C4-2B (cell line): ENCODE measurements at regions not wholly inside any gene's neighbourhood (a gene's known extent, or its start where the extent isn't known, plus 50 kb on each side); places are given as distances from the start of the nearest gene placed in this dataset.

Experiments
- H3K27ac ChIP-seq: fragments of 450-650 bp; 2 replicates; pipeline ENCODE4 v1.5.1; 2017
- CTCF ChIP-seq: fragments of 450-650 bp; conservative IDR thresholded peaks from 2 replicates; pipeline ENCODE4 v1.5.1; 2017; ENCODE audit warnings: mild to moderate bottlenecking
- ZFX ChIP-seq: fragments of 450-650 bp; IDR thresholded peaks from 2 replicates; pipeline ENCODE4 v1.6.1; 2017

- TF ChIP-seq ZFX, result no peak
- no peak for TF ChIP-seq CTCF
- H3K27ac ChIP-seq, result no peak overlapping the region
These were observed 313.1 kb downstream of the RPS24 start for GRCh38 chr10:78346721-78347120.

GRCh38 chr10:78348411-78349164 lies 314.9 kb downstream of the RPS24 start:
- TF ChIP-seq ZFX, result no peak
- TF ChIP-seq CTCF, result no peak
- H3K27ac ChIP-seq, result no peak overlapping the region

- no peak overlapping the region for H3K27ac ChIP-seq
- no peak for TF ChIP-seq ZFX
- no peak for TF ChIP-seq CTCF
These were observed 315.5 kb downstream of the RPS24 start for GRCh38 chr10:78349165-78349516.

GRCh38 chr10:78349911-78350663 lies 316.4 kb downstream of the RPS24 start:
- TF ChIP-seq CTCF (no peak), ZFX (no peak)
- H3K27ac ChIP-seq, result no peak overlapping the region

- no peak for TF ChIP-seq CTCF
- no peak for TF ChIP-seq ZFX
- H3K27ac ChIP-seq, result no peak overlapping the region
These were observed 317.6 kb downstream of the RPS24 start for GRCh38 chr10:78351283-78351682.

GRCh38 chr10:78351809-78352208 lies 318.1 kb downstream of the RPS24 start:
- no peak for TF ChIP-seq CTCF
- TF ChIP-seq ZFX, result no peak
- H3K27ac ChIP-seq, result no peak overlapping the region

GRCh38 chr10:78353636-78354035 lies 320.0 kb downstream of the RPS24 start:
- TF ChIP-seq CTCF, result no peak
- TF ChIP-seq ZFX, result no peak

More at GRCh38 chr10:78353636-78354035, 320.0 kb downstream of the RPS24 start:
- H3K27ac ChIP-seq, result no peak overlapping the region
